HL-60 (cell line): ENCODE measurements at regions not wholly inside any gene's neighbourhood (a gene's known extent, or its start where the extent isn't known, plus 50 kb on each side); places are given as distances from the start of the nearest gene placed in this dataset.

Source experiments
- GABPA ChIP-seq: IDR thresholded peaks from 2 replicates; pipeline ENCODE4 v1.6.1; 2012; ENCODE audit warnings: low read depth
- POLR2AphosphoS5 ChIP-seq: IDR thresholded peaks from 2 replicates; pipeline ENCODE4 v1.6.1; 2012; ENCODE audit warnings: low read depth
- SPI1 ChIP-seq: IDR thresholded peaks from 2 replicates; pipeline ENCODE4 v1.6.1; 2012; ENCODE audit warnings: low read depth, mild to moderate bottlenecking, borderline replicate concordance
- TF ChIP-seq, protein P1 (sequence below): IDR thresholded peaks from one replicate; pipeline ENCODE4 v1.5.1; 2011; ENCODE audit warnings: low read length, control low read depth, inconsistent platforms; ENCODE audit not compliant: insufficient read depth
- TF ChIP-seq, protein P2 (sequence below): IDR thresholded peaks from 2 replicates; pipeline ENCODE4 v1.6.1; 2012; ENCODE audit warnings: low read depth; ENCODE audit not compliant: insufficient replicate concordance

DNA sequence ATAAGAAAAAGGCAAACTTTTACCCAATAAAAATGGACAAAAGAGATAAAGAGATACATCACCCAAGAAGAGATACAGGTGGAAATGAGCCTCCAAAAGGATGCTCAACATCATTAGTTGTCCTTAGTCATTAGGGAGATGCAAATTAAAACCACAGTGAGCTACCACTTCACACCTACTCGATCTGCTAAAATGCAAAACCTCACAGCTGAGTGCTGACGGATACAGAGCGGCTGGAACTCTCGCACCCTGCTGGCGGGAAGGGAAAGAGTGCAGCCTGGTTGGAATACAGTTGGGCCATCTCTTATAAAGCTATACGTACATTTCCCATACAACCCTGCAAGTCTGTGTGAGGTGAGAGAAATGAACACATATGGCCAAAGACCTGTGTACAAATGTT is 78.5 kb upstream of the PRR20G start:
- TF ChIP-seq, protein P1, sequence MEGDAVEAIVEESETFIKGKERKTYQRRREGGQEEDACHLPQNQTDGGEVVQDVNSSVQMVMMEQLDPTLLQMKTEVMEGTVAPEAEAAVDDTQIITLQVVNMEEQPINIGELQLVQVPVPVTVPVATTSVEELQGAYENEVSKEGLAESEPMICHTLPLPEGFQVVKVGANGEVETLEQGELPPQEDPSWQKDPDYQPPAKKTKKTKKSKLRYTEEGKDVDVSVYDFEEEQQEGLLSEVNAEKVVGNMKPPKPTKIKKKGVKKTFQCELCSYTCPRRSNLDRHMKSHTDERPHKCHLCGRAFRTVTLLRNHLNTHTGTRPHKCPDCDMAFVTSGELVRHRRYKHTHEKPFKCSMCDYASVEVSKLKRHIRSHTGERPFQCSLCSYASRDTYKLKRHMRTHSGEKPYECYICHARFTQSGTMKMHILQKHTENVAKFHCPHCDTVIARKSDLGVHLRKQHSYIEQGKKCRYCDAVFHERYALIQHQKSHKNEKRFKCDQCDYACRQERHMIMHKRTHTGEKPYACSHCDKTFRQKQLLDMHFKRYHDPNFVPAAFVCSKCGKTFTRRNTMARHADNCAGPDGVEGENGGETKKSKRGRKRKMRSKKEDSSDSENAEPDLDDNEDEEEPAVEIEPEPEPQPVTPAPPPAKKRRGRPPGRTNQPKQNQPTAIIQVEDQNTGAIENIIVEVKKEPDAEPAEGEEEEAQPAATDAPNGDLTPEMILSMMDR, result no peak
- TF ChIP-seq POLR2AphosphoS5 (no peak), GABPA (no peak), SPI1 (no peak)
- TF ChIP-seq, protein P2, sequence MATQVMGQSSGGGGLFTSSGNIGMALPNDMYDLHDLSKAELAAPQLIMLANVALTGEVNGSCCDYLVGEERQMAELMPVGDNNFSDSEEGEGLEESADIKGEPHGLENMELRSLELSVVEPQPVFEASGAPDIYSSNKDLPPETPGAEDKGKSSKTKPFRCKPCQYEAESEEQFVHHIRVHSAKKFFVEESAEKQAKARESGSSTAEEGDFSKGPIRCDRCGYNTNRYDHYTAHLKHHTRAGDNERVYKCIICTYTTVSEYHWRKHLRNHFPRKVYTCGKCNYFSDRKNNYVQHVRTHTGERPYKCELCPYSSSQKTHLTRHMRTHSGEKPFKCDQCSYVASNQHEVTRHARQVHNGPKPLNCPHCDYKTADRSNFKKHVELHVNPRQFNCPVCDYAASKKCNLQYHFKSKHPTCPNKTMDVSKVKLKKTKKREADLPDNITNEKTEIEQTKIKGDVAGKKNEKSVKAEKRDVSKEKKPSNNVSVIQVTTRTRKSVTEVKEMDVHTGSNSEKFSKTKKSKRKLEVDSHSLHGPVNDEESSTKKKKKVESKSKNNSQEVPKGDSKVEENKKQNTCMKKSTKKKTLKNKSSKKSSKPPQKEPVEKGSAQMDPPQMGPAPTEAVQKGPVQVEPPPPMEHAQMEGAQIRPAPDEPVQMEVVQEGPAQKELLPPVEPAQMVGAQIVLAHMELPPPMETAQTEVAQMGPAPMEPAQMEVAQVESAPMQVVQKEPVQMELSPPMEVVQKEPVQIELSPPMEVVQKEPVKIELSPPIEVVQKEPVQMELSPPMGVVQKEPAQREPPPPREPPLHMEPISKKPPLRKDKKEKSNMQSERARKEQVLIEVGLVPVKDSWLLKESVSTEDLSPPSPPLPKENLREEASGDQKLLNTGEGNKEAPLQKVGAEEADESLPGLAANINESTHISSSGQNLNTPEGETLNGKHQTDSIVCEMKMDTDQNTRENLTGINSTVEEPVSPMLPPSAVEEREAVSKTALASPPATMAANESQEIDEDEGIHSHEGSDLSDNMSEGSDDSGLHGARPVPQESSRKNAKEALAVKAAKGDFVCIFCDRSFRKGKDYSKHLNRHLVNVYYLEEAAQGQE, result no peak
